GM19468 (cell line): ENCODE measurements at regions not wholly inside any gene's neighbourhood (a gene's known extent, or its start where the extent isn't known, plus 50 kb on each side); places are given as distances from the start of the nearest gene placed in this dataset.

Experiments
- ATAC-seq: cut with Tn5 transposase; IDR thresholded peaks from one replicate; pipeline ENCODE4 v1.9.1; 2021; ENCODE audit warnings: mild to moderate bottlenecking, moderate library complexity, moderate number of reproducible peaks; ENCODE audit not compliant: unreplicated experiment; ENCODE audit errors: extremely low read depth

DNA sequence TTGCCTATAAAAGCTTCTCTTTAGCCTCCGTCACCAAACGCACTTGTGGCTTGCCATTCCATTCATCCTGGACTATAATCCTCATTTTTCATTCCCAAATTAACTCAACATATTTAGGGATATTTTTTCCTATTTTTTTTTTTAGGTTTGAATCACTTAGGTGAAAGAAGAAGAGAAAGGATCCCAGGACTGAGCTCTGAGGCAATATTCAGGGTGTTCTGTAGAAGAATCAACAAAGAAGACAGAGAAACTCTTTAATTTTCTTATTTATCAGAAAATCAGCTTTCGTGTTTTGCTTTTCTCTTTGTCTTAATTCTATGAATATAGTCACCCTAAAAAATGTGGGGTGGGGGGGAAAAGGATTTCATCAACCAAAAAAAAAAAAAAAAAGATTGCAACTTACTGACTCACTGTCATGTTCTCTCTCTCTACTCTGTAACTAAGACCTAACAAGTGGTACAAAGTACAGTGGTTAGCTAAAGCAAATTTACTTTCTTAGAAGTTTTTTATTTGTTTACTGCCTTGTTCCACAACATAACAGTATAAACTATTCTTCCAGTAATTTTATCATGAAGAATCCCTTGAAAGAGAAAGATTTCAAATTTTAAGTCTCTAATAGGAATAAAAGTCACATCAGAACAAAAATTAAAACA, 272.0 kb downstream of the DHX15 start:
- ATAC-seq = no peak

DNA sequence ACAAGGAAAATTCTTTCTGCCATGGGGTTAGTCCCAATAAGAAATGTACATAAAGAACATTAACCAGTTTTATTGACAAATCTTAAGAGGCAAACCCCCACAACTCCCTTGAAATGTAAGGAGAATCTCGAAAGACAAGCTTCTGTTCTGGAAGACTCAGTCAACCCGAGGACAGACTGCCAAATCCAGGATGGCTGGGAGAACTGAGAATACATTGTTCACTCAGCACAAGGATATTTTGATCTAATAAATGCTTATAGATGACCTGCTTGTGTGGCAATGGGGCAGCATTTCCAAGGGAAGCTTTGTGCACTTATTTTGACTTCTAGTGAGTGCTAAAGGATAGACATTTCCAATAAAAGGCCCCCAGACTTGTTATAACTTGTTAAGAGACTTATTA, 280.4 kb downstream of the DHX15 start:
- ATAC-seq = no peak

DNA sequence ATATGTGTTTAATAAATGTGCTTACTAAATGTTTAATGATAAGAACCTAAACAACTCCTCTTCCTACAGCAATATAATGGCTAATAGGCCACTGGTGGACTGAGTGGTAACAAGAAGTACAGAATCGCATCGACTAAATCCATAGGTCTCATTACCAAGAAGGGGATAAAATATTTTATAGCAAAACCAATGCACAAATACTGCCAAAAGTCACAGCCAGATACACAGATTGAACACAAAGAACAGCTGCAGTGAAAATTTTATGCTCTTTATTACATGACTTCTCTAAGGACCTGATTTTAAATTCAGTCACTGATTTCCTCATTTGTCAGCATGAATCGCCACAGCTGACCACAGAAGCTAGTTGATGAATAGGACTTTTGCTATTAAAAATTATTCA, 285.4 kb downstream of the DHX15 start:
- no peak for ATAC-seq

DNA sequence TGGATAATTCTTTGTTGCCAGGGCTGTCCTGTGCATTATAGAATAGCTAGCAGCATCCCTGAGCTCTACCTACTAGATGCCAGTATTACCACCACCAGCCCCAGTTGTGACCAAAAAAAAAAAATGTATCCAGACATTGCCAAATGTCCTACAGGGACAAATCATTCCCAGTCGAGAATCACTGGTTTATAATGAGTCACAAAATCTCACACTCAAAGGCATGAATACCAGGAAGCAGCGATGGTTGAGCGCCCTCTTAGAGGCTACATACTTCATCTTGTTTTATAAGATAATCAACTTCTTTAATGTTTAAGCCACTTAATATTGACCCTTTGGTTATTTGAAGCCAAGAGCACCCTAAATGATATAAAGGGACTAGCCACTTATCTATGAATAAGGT, 297.3 kb downstream of the DHX15 start:
- no peak for ATAC-seq

DNA sequence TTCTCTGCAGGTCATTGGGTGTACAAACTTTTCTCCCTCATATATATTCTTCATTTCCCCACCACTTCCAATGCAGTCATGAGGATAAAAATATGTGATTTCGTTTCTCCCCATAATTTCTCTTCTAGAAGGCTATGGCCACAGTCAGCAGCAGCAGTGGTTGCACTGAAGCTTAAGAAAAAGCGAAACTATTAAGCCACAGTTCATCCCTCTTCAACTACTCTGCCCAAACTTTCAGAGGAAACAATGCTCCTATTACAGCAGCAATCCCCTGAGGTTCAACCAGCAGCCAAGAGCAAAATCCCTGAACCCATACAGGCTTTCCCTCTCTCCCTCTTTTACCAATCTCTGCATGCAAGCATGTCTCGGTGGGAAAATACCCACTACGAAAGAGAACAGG, 298.6 kb downstream of the DHX15 start:
- no peak for ATAC-seq

DNA sequence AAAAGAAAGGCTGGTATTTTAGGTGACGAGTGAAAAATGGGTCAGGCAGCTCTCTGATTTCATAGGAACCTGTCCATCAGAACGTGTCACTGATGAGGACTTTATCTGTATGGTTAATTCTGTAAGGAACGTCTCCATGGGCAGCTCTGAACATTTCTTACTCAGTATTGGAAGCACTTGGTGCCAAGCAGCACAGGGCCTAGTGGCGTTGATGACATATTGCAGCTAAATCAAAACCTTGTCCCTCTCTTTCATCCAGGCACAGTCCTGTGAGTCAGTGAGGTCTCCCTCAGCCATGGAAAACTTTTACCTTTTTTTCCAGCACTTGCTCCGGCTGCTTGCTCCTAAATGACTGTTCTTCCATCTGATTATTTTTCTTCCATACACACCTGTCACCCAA, 301.9 kb downstream of the DHX15 start:
- ATAC-seq = no peak

DNA sequence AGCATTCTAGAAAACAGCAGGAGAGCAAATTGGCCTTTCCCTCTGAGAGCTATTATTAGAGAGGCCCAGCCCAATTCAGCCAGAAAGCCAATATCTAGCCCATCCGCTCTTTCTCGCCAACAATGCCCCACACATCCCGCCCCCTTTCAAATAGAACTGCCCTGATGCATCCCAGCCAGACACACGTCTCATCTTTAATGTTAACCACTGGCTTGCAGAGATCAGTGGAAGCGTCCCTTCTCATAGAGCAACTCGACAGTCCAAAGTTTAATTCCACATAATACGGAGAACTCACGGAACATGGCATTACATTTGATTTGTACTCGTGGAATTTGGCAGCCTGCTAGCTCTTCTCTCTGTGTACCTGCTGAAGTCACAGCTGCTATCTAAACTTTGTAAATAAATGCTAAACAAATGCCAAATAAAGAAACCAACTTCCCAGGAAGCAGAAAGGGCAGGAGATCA, 304.4 kb downstream of the DHX15 start:
- no peak for ATAC-seq

DNA sequence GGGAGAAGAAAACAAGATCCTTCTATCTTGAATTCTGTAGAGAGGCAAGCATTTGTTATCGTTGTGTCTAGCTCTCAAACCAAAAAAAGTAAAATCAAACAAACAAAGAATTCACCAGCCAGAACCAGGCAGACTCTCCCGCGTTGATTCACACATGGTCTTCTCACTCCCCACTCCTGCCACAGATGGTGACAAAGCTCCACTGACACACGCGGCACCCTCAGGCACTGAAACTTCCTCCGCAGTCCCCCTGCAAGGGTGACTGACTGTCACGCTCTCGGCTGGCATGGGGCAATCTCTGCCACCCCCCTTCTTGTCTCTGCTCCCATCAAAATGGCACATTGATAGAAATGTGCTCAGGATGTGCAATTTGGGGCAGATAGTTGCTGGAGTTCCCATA, 304.9 kb downstream of the DHX15 start:
- no peak for ATAC-seq

DNA sequence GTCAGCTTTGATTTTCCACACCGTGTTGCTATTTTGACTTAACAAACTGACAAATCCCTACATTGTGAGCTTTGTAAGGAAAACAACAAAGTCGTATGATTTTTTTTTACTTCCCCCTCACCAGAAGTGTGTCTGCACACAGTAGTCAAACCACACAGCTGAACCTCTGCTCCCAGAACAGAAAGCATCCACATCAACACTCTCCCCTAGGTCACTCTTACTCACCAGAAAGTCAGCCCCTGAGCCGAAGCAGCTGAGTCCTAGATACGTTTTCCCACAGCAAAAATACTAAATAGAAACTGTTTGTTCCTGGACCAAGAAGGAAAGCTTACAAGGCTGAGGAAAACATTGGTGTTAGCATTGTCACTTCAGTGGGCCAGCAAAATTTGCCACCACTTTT, 305.7 kb downstream of the DHX15 start:
- ATAC-seq = no peak

DNA sequence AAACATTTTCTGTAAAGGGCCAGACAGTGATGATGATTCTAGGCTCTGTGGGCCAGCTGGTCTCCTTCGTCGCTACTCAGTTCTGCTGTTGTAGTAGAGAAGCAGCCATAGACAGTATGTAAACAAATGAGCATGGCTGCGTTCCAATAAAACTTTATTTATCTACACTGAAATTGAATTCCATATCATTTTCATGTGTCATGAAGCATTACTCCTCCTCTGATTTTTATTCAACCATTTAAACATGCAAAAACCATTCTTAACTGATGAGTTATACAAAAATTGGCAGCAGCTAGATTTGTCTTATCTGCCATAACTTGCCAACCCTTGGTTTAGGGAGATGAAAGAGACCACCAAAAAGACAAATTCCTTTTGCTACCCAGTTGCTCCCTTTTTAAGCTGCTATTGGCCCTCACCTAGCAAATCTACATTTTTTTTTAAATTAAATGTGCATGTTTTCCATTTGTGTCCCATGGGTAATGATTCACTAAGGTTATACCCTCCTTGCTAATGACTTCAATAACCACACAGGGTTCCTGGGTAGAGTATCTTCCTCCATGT, 309.9 kb downstream of the DHX15 start:
- no peak for ATAC-seq

DNA sequence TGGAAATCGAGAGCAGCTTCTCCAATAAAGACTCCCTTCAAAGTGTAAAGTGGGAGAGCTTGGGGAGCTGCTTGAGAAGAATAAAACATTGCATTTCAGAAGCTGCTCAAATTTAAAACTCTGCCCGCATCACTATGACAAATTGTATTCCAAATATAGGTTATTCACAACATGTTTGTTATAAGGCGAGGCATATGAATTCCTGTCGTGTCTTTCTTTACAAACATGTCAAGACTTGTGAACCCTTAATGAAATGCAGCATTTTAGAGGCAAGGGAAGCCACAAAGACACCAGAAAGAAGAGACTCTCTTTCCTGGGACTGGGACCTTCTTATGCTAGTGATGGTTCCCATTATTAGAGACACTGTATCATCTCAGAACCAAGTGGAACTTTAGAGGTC, 311.2 kb downstream of the DHX15 start:
- ATAC-seq = no peak

DNA sequence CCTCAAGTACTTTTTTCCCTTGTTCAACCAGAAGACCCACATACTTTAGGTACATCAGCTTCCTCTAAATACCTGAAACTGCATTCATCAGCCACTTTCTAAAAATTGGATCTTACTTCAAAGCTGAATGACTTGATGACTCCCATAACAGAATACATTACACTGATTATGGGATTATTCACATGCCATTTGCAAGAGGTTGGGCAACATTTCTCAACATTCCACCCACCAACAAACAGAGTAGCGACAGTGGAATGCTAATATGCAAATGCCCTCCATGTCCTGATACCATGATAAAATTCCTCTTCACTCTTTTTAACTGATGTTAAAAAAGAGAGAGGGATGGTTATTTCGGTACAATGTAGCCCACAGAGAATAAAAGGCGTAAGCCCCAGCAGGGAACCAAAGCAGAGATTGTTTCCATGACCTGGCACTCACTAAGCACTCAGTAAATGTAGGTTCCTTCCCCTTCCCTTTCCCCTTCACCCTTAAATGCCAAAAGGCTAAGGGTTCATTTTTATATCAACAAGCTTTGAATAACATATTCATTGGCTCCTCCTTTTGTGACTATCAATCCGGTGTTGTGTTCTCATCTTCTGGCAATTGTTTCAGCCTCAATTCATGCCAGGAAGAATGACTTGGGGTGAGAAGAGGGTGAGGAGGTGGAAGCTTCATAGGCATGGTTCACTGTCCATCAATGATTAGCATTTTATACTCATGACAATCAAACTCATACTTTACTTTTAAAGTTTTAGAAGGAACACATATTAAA, 317.2 kb downstream of the DHX15 start:
- no peak for ATAC-seq

DNA sequence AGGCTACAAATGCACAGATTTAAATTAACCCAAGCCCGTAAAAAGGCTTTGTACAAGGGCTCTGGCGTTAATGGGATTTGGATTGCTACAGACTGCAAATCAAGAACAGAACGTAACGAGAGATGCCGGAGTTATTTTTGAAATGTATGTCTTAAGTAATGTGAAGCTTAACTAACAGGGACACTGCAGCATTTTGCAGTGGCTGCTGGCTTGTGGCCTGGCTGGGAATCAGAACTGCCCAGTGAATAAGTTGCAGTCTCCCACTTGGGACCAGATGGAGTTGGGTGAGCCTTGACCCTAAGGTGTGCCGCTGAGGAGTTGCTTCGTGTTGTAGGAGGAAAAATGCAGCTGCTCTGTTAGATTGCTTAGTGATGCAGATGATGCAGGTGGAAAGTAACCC, 318.4 kb downstream of the DHX15 start:
- no peak for ATAC-seq

DNA sequence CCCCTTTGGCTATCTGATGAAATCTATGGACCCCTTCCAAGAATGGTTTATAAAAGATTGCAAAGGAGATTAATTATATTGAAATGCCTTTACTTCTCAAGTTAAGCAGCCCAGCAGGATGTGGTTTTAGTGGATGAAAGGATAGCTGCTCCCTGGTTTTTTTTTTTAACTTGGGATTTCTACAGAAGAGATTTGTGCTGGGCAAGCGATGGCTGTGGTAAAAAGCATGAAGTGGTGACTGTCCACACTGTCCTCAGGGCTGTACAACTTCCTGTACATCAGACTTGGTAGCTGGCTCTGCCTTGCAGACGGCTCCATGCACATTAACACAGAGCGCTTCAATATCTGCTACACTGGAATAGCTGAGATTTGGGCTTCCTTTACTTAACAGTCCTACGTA, 321.7 kb downstream of the DHX15 start:
- ATAC-seq = no peak

DNA sequence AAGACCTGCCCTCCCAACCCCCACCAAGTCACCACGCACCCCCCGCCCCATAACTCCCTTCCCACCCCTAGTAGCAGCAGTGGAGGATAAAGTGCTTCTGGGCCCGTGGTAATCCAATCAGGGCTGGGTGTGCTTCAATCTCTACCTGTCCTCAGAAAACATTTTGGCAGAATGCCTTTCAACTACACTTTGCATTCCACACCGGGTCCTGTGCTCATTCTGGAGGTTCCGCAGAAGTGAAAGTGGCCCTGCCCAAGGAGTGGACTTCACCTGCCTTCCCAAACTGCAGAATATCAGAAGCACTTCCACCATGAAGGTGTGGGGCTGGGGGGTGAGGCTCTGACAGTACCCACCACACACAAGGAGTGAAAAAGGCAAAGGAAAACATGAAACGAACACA, 322.3 kb downstream of the DHX15 start:
- ATAC-seq = no peak

DNA sequence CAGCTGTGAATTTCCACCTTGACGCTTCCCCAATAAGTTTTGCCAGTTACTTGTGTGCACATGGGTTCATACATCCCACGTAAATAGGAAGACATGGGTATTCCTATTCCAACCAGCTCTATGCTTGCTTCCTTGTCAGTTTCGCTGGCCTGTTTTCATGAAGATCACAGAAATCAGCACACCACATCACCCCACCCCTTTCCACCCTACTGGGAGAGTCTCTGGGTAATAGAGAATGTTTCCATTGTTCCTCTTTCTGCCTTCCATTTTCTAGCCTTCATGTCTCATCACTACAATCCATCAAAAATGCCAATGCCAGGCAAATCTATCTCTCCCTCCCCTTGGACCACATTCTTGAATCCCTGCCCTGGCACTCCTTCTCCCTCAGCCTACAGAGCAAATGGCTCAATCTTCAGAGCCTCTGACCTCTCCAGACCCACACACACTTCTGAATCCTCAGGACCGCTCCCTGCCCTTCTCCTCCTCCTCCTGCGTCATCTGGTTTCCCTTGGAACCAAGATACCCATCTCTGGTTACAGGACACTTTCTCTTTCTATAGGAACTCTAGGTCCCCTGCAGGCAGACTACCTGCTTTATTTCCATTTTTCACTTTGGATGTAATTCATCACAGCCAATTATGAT, 323.3 kb downstream of the DHX15 start:
- no peak for ATAC-seq

DNA sequence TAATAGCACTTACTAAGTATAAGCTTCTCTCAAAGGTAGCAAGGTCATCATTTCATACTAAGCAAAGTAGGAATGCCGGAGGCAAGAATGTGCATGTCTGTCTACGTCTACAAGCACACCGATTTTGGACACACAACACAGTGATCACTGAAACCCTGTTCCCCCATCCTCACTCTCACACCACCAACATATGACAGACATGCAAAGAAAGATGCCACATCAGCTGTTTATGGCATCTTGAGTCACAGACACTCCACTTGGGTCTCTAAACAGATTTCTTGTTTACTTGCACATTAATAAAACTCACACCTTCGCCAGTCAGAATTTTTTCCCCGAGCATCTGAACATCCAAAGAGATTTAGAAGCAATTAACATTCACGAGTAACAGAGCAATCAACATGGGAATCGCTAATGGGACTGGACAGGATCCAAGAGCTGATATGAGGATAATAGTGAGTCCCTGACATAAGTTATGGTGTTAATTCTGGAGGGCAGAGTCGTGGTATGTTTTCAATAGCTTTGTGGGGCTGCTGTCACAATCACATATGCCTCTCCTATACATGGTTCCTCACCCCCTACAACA, 324.1 kb downstream of the DHX15 start:
- no peak for ATAC-seq

DNA sequence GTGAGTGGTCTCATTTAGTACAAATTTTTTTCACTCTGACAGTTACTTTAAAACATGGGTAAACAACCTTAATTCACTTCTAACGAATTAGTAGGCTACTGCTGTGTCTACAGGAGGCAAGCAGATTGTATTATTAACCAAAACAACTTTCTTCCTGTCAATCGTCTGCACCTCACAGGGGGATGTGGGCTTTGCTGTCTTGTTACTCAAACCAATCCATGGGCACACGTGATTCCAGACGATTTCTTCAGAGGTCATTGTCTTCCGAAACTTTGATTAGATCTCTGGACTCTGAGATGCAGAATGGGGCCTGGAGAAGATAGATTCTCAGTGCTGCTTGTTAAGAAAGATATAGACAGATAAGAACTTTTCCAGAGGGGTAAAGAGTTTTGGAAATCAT, 327.8 kb downstream of the DHX15 start:
- ATAC-seq = no peak

DNA sequence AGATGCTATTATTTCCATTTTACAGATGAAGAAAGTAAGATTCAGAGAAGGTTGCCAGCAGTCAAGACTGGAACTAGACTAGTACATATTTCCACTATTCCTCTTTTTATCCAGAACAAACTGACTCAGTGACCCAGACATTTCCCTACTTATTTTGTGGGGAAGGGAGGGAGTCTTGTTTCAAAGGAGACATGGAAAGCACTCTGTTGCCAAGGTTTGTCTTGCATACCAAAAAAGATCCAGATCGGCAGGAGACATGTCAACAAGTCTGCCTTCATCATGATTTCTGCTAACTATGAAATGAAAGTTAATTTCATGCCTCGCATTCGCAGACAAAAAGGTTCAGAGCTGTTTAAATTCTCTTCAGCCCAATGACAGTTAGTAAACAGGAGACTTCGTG, 328.3 kb downstream of the DHX15 start:
- no peak for ATAC-seq

DNA sequence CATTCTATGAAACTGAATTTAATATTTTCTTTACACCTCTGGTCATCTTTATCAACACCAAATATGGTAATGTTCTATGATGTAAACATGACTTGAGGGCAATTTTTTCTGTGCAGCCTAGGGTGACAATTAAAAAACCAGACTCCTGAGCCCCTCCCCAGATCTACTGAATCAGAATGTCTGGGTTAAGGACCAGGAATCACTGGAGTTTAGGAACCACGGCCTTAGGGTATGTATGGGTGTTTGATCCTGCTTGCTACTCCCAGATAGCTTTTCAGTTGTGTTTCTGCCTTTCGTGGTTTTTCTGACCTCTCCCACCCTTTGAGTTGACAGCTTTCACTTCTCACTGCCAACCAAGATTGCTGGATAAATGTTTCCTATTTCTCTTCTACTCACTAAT, 332.2 kb downstream of the DHX15 start:
- no peak for ATAC-seq

DNA sequence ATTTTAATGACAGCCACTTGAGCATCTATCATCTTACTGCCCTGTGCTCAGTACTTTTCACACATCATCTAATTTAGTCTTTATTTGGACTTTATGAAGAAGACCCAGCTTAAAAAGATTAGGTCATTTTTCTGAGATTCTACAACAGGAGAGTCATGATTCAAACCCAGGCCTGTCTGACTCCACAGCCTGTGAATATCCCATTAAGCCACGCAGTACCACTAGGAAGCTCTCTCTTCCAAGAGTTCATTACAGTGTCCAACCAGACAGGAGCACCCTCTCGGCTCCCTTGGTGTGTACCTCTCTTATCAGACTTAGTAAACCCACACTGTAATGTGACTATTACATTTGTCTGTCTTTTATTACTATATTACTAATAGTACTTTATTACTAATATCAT, 332.8 kb downstream of the DHX15 start:
- no peak for ATAC-seq
